Mucosa of descending colon (tissue), 3 donors: ENCODE measurements at regions not wholly inside any gene's neighbourhood (a gene's known extent, or its start where the extent isn't known, plus 50 kb on each side); places are given as distances from the start of the nearest gene placed in this dataset.

Experiments
- ATAC-seq: fragments of 200-7000 bp; cut with Tn5 transposase; one replicate; pipeline ENCODE4 v1.9.1; 2020; ENCODE audit warnings: mild to moderate bottlenecking, moderate library complexity
- DNase-seq, 3 donors: peaks; one replicate each; pipeline ENCODE4 v3.0.0-alpha.2; 2020
- H3K36me3 ChIP-seq: fragments of 200-600 bp; one replicate; pipeline ENCODE4 v1.8.0; 2021; ENCODE audit warnings: low read depth, mild to moderate bottlenecking
- H3K4me1 ChIP-seq: fragments of 200-600 bp; one replicate; pipeline ENCODE4 v1.8.0; 2021; ENCODE audit warnings: low read depth, mild to moderate bottlenecking
- H3K4me3 ChIP-seq: fragments of 200-600 bp; one replicate; pipeline ENCODE4 v1.8.0; 2021; ENCODE audit warnings: mild to moderate bottlenecking
- H3K9me3 ChIP-seq: fragments of 200-600 bp; one replicate; pipeline ENCODE4 v1.8.0; 2021; ENCODE audit warnings: mild to moderate bottlenecking
- CTCF ChIP-seq: fragments of 200-600 bp; IDR thresholded peaks from one replicate; pipeline ENCODE4 v1.8.0; 2022; ENCODE audit warnings: antibody characterized with exemption, mild to moderate bottlenecking
- intact Hi-C, 2 donors: fragments of 100-400 bp; cut with DNase I in 1 of 2; cut with micrococcal nuclease in 1 of 2; formaldehyde crosslinking; loops; one replicate each; pipeline versions ENCODE4 v1.11.0 to v1.11.1; 2022; cut with DNase I, micrococcal nuclease
- donor health status: DM: no; HTN: no; CAD: no; lungs with moderate emphysema.
- donor health status: DM: no; HTN: no; CAD: no.
- donor health status: DM: no; HTN: yes; CAD: no.

- Histone ChIP-seq H3K4me1 (no peaks in the 10 kb centered on the region), H3K9me3 (no peaks in the 10 kb centered on the region), H3K4me3 (no peak overlapping the region), H3K36me3 (no peaks in the 10 kb centered on the region)
- TF ChIP-seq CTCF = no peak
- intact Hi-C loops = no loop called here
- DNase-seq (no peak), ATAC-seq (no peak)
Measured at GRCh38 chr3:25938566-25939325, 148.9 kb downstream of the OXSM start.

- H3K4me3 ChIP-seq = no peak overlapping the region
- TF ChIP-seq CTCF = no peak
- DNase-seq (no peak), ATAC-seq (no peak)
- no peaks in the 10 kb centered on the region for H3K9me3 ChIP-seq
- no peaks in the 10 kb centered on the region for H3K4me1 ChIP-seq
- no peaks in the 10 kb centered on the region for H3K36me3 ChIP-seq
- intact Hi-C loops = no loop called here
Measured at GRCh38 chr3:25940935-25941334, 151.0 kb downstream of the OXSM start.

GRCh38 chr3:25944329-25944728 lies 154.4 kb downstream of the OXSM start:
- no peak for TF ChIP-seq CTCF
- intact Hi-C loops = no loop called here
- no peak for ATAC-seq
- no peaks in the 10 kb centered on the region for H3K36me3 ChIP-seq
- no peak overlapping the region for H3K4me3 ChIP-seq
- no peaks in the 10 kb centered on the region for H3K9me3 ChIP-seq
- DNase-seq = no peak
- no peaks in the 10 kb centered on the region for H3K4me1 ChIP-seq

GRCh38 chr3:25945366-25945765 lies 155.5 kb downstream of the OXSM start:
- Histone ChIP-seq H3K9me3 (no peaks in the 10 kb centered on the region), H3K4me1 (no peaks in the 10 kb centered on the region), H3K36me3 (no peaks in the 10 kb centered on the region), H3K4me3 (no peak overlapping the region)
- ATAC-seq (no peak), DNase-seq (no peak)
- intact Hi-C loops = no loop called here
- no peak for TF ChIP-seq CTCF

GRCh38 chr3:25945836-25946235 lies 155.9 kb downstream of the OXSM start:
- intact Hi-C loops = no loop called here
- ATAC-seq (no peak), DNase-seq (no peak)
- H3K36me3 ChIP-seq = no peaks in the 10 kb centered on the region
- TF ChIP-seq CTCF = no peak
- no peak overlapping the region for H3K4me3 ChIP-seq
- H3K4me1 ChIP-seq = no peaks in the 10 kb centered on the region
- H3K9me3 ChIP-seq = no peaks in the 10 kb centered on the region

GRCh38 chr3:25952133-25952532 lies 162.2 kb downstream of the OXSM start:
- Histone ChIP-seq H3K4me1 (no peaks in the 10 kb centered on the region), H3K9me3 (no peaks in the 10 kb centered on the region), H3K36me3 (no peaks in the 10 kb centered on the region), H3K4me3 (no peak overlapping the region)
- intact Hi-C loops = no loop called here
- ATAC-seq (no peak), DNase-seq (no peak)
- TF ChIP-seq CTCF = no peak
